Ovary (tissue), 7 donors: ENCODE measurements at regions not wholly inside any gene's neighbourhood (a gene's known extent, or its start where the extent isn't known, plus 50 kb on each side); places are given as distances from the start of the nearest gene placed in this dataset.

Experiments used
- DNase-seq, 5 donors: peaks; one replicate each; pipeline ENCODE4 v3.0.0-alpha.2; 2019 to 2020
- H3K27ac ChIP-seq, 2 donors: fragments of 200-600 bp; one replicate each; pipeline versions ENCODE4 v1.5.1 to v1.8.0; 2019 to 2022
- H3K27me3 ChIP-seq: fragments of 200-600 bp; one replicate; pipeline ENCODE4 v1.8.0; 2022
- H3K36me3 ChIP-seq: fragments of 200-600 bp; sonication (generic); one replicate; pipeline ENCODE4 v1.5.1; 2019
- H3K4me1 ChIP-seq: one replicate; pipeline ENCODE4 v1.8.1; 2013; ENCODE audit warnings: mild to moderate bottlenecking, moderate library complexity; ENCODE audit not compliant: insufficient read depth
- H3K4me3 ChIP-seq: fragments of 200-600 bp; sonication (generic); one replicate; pipeline ENCODE4 v1.5.1; 2017
- H3K9me3 ChIP-seq, 2 donors: fragments of 200-600 bp in 1 of 2; sonication (generic) in 1 of 2; one replicate each; pipeline versions ENCODE4 v1.5.1 to v1.8.1; 2013 to 2019; ENCODE audit warnings: mild to moderate bottlenecking in 1 of 2, moderate library complexity in 1 of 2
- EP300 ChIP-seq: sonication (generic); formaldehyde crosslinking; IDR thresholded peaks from one replicate; pipeline ENCODE4 v1.6.1; 2017; ENCODE audit warnings: antibody characterized with exemption
- POLR2A ChIP-seq: fragments of 450-650 bp; IDR thresholded peaks from one replicate; pipeline ENCODE4 v1.6.1; 2017; ENCODE audit warnings: antibody characterized with exemption, mild to moderate bottlenecking, moderate library complexity
- WGBS, 3 donors: extraction: QIAGEN DNeasy Blood & Tissue Kit in 1 of 3; methylation state at CpG; one replicate each; pipeline versions ENCODE4 v1.1.5 to v1.1.7; 2013 to 2017; 5-methylcytosine and 5-hydroxymethylcytosine counted together
- intact Hi-C, 4 donors: fragments of 100-400 bp; cut with DNase I; formaldehyde crosslinking; loops; one replicate each; pipeline versions ENCODE4 v1.11.0 to v1.15.1; 2022 to 2023
- TF ChIP-seq, protein P1 (sequence below), 3 donors: fragments of 450-650 bp in 2 of 3; fragments of 200-600 bp in 1 of 3; IDR thresholded peaks; one replicate each; pipeline versions ENCODE4 v1.5.1 to v1.8.0; 2016 to 2022; ENCODE audit warnings: antibody characterized with exemption in 3 of 3, mild to moderate bottlenecking in 1 of 3
- donor health status: DM: no; HTN: no; CAD: no; lungs with moderate emphysema.
- donor health status: DM: no; HTN: no; CAD: no.
- donor health status: Bipolar disorder and iron deficiency.
- donor health status: DM: no; HTN: no; CAD: no.
- donor health status: DM: yes; HTN: yes; CAD: no.

GRCh38 chr6:78400076-78400475 lies 467.3 kb upstream of the IRAK1BP1 start:
- Histone ChIP-seq H3K4me1 (no peaks in the 10 kb centered on the region), H3K27me3 (no peaks in the 10 kb centered on the region), H3K36me3 (no peaks in the 10 kb centered on the region), H3K9me3 (no peaks in the 10 kb centered on the region), H3K27ac (no peak overlapping the region), H3K4me3 (no peak overlapping the region)
- 82 to 85% (median 84%) methylated on average over 3 of the region's 3 CpGs for WGBS, 3 donors
- intact Hi-C loops, result no loop called here
- DNase-seq, result no peak
- TF ChIP-seq EP300, result no peak

DNA sequence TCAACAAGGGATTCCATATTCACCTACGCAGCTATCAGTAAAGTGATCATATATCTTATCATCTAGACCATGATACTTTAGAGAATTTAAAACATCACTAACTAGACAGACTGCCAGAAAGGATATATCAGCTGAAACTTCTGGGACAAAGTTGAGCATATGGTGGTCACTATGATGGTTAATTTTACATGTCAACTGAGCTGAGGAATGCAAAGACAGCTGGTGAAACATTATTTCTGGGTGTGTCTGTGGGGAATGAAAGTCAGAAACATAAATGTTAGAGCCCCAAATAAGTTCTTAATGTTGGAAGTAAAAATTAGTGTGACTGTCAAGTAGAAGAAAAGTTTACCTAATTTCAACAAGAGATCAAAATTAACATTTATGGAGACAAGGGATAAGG lies 440.0 kb upstream of the IRAK1BP1 start:
- no peaks in the 10 kb centered on the region for H3K27me3 ChIP-seq
- no peaks in the 10 kb centered on the region for H3K36me3 ChIP-seq
- no peak for DNase-seq
- no peaks in the 10 kb centered on the region for H3K9me3 ChIP-seq
- no peaks in the 10 kb centered on the region for H3K4me1 ChIP-seq
- TF ChIP-seq EP300, result no peak
- no peak for TF ChIP-seq POLR2A
- no peak overlapping the region for H3K27ac ChIP-seq
- intact Hi-C loops, result no loop called here
- H3K4me3 ChIP-seq, result no peak overlapping the region
- 89 to 91% (median 90%) methylated on average over 1 of the region's 1 CpG for WGBS, 3 donors

- TF ChIP-seq EP300, result no peak
- H3K36me3 ChIP-seq, result no peaks in the 10 kb centered on the region
- no peaks in the 10 kb centered on the region for H3K27me3 ChIP-seq
- H3K9me3 ChIP-seq, result no peaks in the 10 kb centered on the region
- DNase-seq, result no peak
- no peak overlapping the region for H3K4me3 ChIP-seq
- no peak overlapping the region for H3K27ac ChIP-seq
- 57 to 69% (median 60%) methylated on average over 1 of the region's 1 CpG for WGBS, 3 donors
- intact Hi-C loops, result no loop called here
- H3K4me1 ChIP-seq, result no peaks in the 10 kb centered on the region
These were observed 436.8 kb upstream of the IRAK1BP1 start for GRCh38 chr6:78430521-78430920.

DNA sequence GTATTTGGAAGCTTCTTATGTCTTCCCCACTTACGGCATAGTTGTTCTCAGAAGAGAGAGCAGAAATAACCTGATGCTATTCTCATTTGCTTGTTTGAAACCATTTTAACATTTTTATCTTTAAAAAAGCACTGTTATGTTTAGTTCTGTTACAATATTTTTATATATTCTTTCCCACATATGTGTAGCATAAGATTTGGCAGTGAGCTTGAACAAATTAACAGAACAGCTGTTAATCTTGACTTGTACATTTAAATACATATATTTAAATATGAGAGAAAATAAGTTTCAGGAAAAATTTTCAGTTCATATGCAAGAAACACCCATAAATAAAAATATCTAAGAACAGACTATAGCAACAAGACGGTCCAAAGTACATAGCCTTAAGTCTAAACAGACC lies 431.7 kb upstream of the IRAK1BP1 start:
- Histone ChIP-seq H3K4me1 (no peaks in the 10 kb centered on the region), H3K27me3 (no peaks in the 10 kb centered on the region), H3K9me3 (no peaks in the 10 kb centered on the region), H3K36me3 (no peaks in the 10 kb centered on the region), H3K27ac (no peak overlapping the region), H3K4me3 (no peak overlapping the region)
- intact Hi-C loops, result no loop called here
- TF ChIP-seq, protein P1, sequence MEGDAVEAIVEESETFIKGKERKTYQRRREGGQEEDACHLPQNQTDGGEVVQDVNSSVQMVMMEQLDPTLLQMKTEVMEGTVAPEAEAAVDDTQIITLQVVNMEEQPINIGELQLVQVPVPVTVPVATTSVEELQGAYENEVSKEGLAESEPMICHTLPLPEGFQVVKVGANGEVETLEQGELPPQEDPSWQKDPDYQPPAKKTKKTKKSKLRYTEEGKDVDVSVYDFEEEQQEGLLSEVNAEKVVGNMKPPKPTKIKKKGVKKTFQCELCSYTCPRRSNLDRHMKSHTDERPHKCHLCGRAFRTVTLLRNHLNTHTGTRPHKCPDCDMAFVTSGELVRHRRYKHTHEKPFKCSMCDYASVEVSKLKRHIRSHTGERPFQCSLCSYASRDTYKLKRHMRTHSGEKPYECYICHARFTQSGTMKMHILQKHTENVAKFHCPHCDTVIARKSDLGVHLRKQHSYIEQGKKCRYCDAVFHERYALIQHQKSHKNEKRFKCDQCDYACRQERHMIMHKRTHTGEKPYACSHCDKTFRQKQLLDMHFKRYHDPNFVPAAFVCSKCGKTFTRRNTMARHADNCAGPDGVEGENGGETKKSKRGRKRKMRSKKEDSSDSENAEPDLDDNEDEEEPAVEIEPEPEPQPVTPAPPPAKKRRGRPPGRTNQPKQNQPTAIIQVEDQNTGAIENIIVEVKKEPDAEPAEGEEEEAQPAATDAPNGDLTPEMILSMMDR (IDR thresholded peaks at IDR 0.05), result no peak
- TF ChIP-seq EP300 (no peak), POLR2A (no peak)
- 81 to 84% (median 83%) methylated on average over 2 of the region's 2 CpGs for WGBS, 3 donors
- no peak for DNase-seq

DNA sequence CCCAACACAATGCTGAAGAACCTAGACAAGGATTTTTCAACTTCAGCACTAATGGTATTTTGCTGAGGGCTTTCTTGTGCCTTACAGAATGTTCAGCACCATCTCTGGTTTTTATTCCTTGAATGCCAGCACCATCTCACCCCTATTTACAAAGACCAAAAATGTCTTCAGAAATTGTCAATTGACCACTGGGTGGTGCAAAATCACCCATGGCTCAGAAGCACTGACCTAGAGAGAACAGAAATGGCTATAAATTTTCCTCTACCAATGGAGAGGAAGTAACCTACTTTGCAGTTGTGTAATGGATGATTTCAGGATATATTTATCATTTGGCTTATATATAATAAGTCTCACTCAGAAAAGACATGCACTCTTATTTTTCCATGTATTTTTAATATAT lies 431.0 kb upstream of the IRAK1BP1 start:
- Histone ChIP-seq H3K27ac (no peak overlapping the region), H3K27me3 (no peaks in the 10 kb centered on the region), H3K4me1 (no peaks in the 10 kb centered on the region), H3K4me3 (no peak overlapping the region), H3K9me3 (no peaks in the 10 kb centered on the region), H3K36me3 (no peaks in the 10 kb centered on the region)
- DNase-seq, result no peak
- intact Hi-C loops, result no loop called here
- no peak for TF ChIP-seq POLR2A
- no peak for TF ChIP-seq EP300
- TF ChIP-seq, protein P1 (IDR thresholded peaks at IDR 0.05), result no peak

DNA sequence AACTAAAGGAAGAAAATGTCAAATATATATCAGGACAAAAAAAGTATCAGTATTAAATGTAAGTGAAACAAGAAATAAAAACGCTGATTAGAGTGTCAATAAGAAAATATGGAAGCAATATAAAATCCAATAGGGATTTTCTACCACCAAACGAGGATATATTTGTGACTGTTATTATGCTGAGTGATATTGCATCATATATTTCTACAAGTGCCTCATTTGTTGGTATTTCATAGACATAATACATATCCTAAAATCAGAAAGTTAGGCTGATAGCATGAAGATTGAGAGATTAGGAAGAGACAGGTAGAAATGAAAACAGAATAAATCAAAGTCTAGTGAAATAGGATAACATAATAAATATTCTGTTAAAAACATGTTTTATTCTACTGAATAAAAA lies 429.2 kb upstream of the IRAK1BP1 start:
- TF ChIP-seq, protein P1 (IDR thresholded peaks at IDR 0.05), result no peak
- TF ChIP-seq EP300 (no peak), POLR2A (no peak)
- no peak for DNase-seq
- intact Hi-C loops, result no loop called here

More for the DNA sequence above, 429.2 kb upstream of the IRAK1BP1 start:
- no peaks in the 10 kb centered on the region for H3K9me3 ChIP-seq
- no peaks in the 10 kb centered on the region for H3K27me3 ChIP-seq
- no peaks in the 10 kb centered on the region for H3K4me1 ChIP-seq
- no peak overlapping the region for H3K4me3 ChIP-seq
- no peak overlapping the region for H3K27ac ChIP-seq
- WGBS, 3 donors, result 67 to 76% (median 75%) methylated on average over 2 of the region's 2 CpGs
- H3K36me3 ChIP-seq, result no peaks in the 10 kb centered on the region
